Lung (tissue), 11 donors: ENCODE measurements at regions not wholly inside any gene's neighbourhood (a gene's known extent, or its start where the extent isn't known, plus 50 kb on each side); places are given as distances from the start of the nearest gene placed in this dataset.
A peak's percentile ranks its signal among the peaks of the same experiment; 100 is the strongest.

Source experiments
- ATAC-seq: fragments of 200-7000 bp; cut with Tn5 transposase; one replicate; pipeline ENCODE4 v1.9.1; 2020; ENCODE audit warnings: moderate number of reproducible peaks; ENCODE audit not compliant: insufficient read depth, low FRiP score
- DNase-seq, 3 donors: peaks; one replicate each; pipeline ENCODE4 v3.0.0-alpha.2; 2013 to 2017
- H3K27ac ChIP-seq, 2 donors: one replicate each; pipeline ENCODE4 v1.5.1; 2013; ENCODE audit warnings: mild to moderate bottlenecking in 2 of 2, moderate library complexity in 2 of 2, control low read depth in 1 of 2, inconsistent platforms in 1 of 2, low read depth in 1 of 2, low read length in 1 of 2
- H3K27me3 ChIP-seq, 3 donors: one replicate each; pipeline ENCODE4 v1.5.1; 2013; ENCODE audit warnings: low read length in 2 of 3; ENCODE audit not compliant: control insufficient read depth in 3 of 3, insufficient read depth in 3 of 3
- H3K36me3 ChIP-seq, 4 donors: one replicate each; pipeline ENCODE4 v1.5.1; 2013; ENCODE audit warnings: low read length in 4 of 4, mild to moderate bottlenecking in 1 of 4, moderate library complexity in 1 of 4; ENCODE audit not compliant: control insufficient read depth in 4 of 4, insufficient read depth in 4 of 4
- H3K4me1 ChIP-seq, 5 donors: one replicate each; pipeline ENCODE4 v1.5.1; 2013; ENCODE audit warnings: low read length in 5 of 5, mild to moderate bottlenecking in 2 of 5, moderate library complexity in 1 of 5; ENCODE audit not compliant: control insufficient read depth in 5 of 5, insufficient read depth in 5 of 5
- H3K4me3 ChIP-seq: one replicate; pipeline ENCODE4 v1.5.1; 2013; ENCODE audit warnings: mild to moderate bottlenecking, control low read depth, moderate library complexity
- H3K9ac ChIP-seq, 2 donors: one replicate each; pipeline ENCODE4 v1.5.1; 2013; ENCODE audit warnings: low read length in 2 of 2, control low read depth in 1 of 2; ENCODE audit not compliant: insufficient read depth in 1 of 2
- H3K9me3 ChIP-seq, 4 donors: one replicate each; pipeline ENCODE4 v1.5.1; 2013; ENCODE audit warnings: low read length in 3 of 4, mild to moderate bottlenecking in 1 of 4, moderate library complexity in 1 of 4; ENCODE audit not compliant: control insufficient read depth in 4 of 4, insufficient read depth in 3 of 4
- CTCF ChIP-seq: IDR thresholded peaks from 2 replicates; pipeline ENCODE4 v1.5.1; 2012; ENCODE audit warnings: mild to moderate bottlenecking; ENCODE audit errors: control extremely low read depth, extremely low read depth
- WGBS, 2 donors: extraction: QIAGEN DNeasy Blood & Tissue Kit; methylation state at CpG; one replicate each; pipeline ENCODE4 v1.1.7; 2013; 5-methylcytosine and 5-hydroxymethylcytosine counted together
- donor health status: control.
- donor health status: control.
- donor health status: Bipolar disorder and iron deficiency.
- donor health status: healthy.
- donor health status: DM: yes; HTN: yes; CAD: no.

- TF ChIP-seq CTCF = no peak
- H3K27ac ChIP-seq = peak overlapping the region in 1 of 2 donors; percentile 0
- no peaks in the 10 kb centered on the region for H3K36me3 ChIP-seq
- 40 to 44% methylated on average over 7 of the region's 7 CpGs for WGBS, 2 donors
- H3K4me1 ChIP-seq = peaks cover 3 to 17% (median 6%) of the 10 kb centered on the region in 5 donors
- no peak for ATAC-seq
- no peak overlapping the region for H3K4me3 ChIP-seq
- peaks cover 0 to 4% (median 0%) of the 10 kb centered on the region in 4 donors for H3K9me3 ChIP-seq
- DNase-seq = peak; percentile 20 to 64 (median 35)
- no peak overlapping the region for H3K9ac ChIP-seq
- no peaks in the 10 kb centered on the region for H3K27me3 ChIP-seq
These were observed 173.9 kb upstream of the KLF3 start for GRCh38 chr4:38489924-38490639.

GRCh38 chr4:38490753-38491446 is 173.1 kb upstream of the KLF3 start:
- H3K4me1 ChIP-seq = peaks cover 3 to 17% (median 6%) of the 10 kb centered on the region in 5 donors
- H3K36me3 ChIP-seq = no peaks in the 10 kb centered on the region
- no peak overlapping the region for H3K4me3 ChIP-seq
- ATAC-seq (no peak), DNase-seq (no peak)
- H3K9me3 ChIP-seq = peaks cover 0 to 4% (median 0%) of the 10 kb centered on the region in 4 donors
- H3K27ac ChIP-seq = peak overlapping the region in 1 of 2 donors; percentile 0
- no peak overlapping the region for H3K9ac ChIP-seq
- no peak for TF ChIP-seq CTCF
- no peaks in the 10 kb centered on the region for H3K27me3 ChIP-seq
- WGBS, 2 donors = 87 to 94% methylated on average over 4 of the region's 4 CpGs

GRCh38 chr4:38491854-38492478 is 172.0 kb upstream of the KLF3 start:
- Histone ChIP-seq H3K27ac (no peak overlapping the region), H3K4me3 (no peak overlapping the region), H3K9ac (no peak overlapping the region), H3K36me3 (no peaks in the 10 kb centered on the region), H3K9me3 (peaks cover 0 to 2% (median 0%) of the 10 kb centered on the region in 4 donors), H3K27me3 (no peaks in the 10 kb centered on the region), H3K4me1 (peaks cover 3 to 17% (median 6%) of the 10 kb centered on the region in 5 donors)
- DNase-seq (no peak), ATAC-seq (no peak)
- TF ChIP-seq CTCF = no peak
- 77 to 87% methylated on average over 3 of the region's 3 CpGs for WGBS, 2 donors
